CD14-positive monocyte (primary cell): ENCODE measurements at regions not wholly inside any gene's neighbourhood (a gene's known extent, or its start where the extent isn't known, plus 50 kb on each side); places are given as distances from the start of the nearest gene placed in this dataset.

Source experiments
- DNase-seq, 3 donors: peaks; one replicate each; pipeline ENCODE4 v3.0.0-alpha.2; 2011 to 2022
- H2AFZ ChIP-seq: 2 replicates; pipeline ENCODE4 v1.6.0; 2012; ENCODE audit warnings: mild to moderate bottlenecking, low read depth, low read length, inconsistent platforms; ENCODE audit not compliant: insufficient read depth, poor library complexity, severe bottlenecking
- H3K27ac ChIP-seq, 2 donors: 1 replicate in 1 of 2; 2 replicates in 1 of 2; pipeline ENCODE4 v1.5.1; 2012 to 2013; ENCODE audit warnings: low read length in 2 of 2, control low read depth in 1 of 2, inconsistent platforms in 1 of 2, low read depth in 1 of 2, mild to moderate bottlenecking in 1 of 2
- H3K27me3 ChIP-seq, 2 donors: one replicate each; pipeline versions ENCODE4 v1.6.0 to v1.6.1; 2011 to 2013; ENCODE audit warnings: low read length in 2 of 2; ENCODE audit not compliant: control insufficient read depth in 2 of 2, insufficient read depth in 2 of 2
- H3K36me3 ChIP-seq, 2 donors: replicated peaks in 1 of 2; 1 replicate in 1 of 2; 2 replicates in 1 of 2; pipeline versions ENCODE4 v1.5.1 to v1.6.1; 2012 to 2013; ENCODE audit warnings: low read length in 2 of 2, control low read depth in 1 of 2, inconsistent platforms in 1 of 2, mild to moderate bottlenecking in 1 of 2; ENCODE audit not compliant: insufficient read depth in 2 of 2, control insufficient read depth in 1 of 2
- H3K4me1 ChIP-seq, 2 donors: 1 replicate in 1 of 2; 2 replicates in 1 of 2; pipeline versions ENCODE4 v1.5.1 to v1.6.1; 2012 to 2013; ENCODE audit warnings: low read length in 2 of 2, control low read depth in 1 of 2, inconsistent platforms in 1 of 2, mild to moderate bottlenecking in 1 of 2, moderate library complexity in 1 of 2; ENCODE audit not compliant: insufficient read depth in 2 of 2, control insufficient read depth in 1 of 2
- H3K4me2 ChIP-seq: replicated peaks from 2 replicates; pipeline ENCODE3; 2012; ENCODE audit warnings: low read length, moderate library complexity, mild to moderate bottlenecking; ENCODE audit not compliant: poor library complexity, severe bottlenecking; ENCODE audit errors: extremely low read depth
- H3K4me3 ChIP-seq, 3 experiments: fragments of 200-600 bp in 1 of 3; sonication (generic) in 1 of 3; replicated peaks in 1 of 3; 1 replicate in 2 of 3; 2 replicates in 1 of 3; pipeline ENCODE4 v1.5.1; 2011 to 2013; ENCODE audit warnings: low read length in 3 of 3, mild to moderate bottlenecking in 3 of 3, control low read depth in 2 of 3, low read depth in 2 of 3, inconsistent platforms in 1 of 3, moderate library complexity in 1 of 3
- H3K79me2 ChIP-seq: 2 replicates; pipeline ENCODE4 v1.6.0; 2012; ENCODE audit warnings: mild to moderate bottlenecking, control low read depth, inconsistent platforms, low read length, moderate library complexity; ENCODE audit not compliant: insufficient read depth
- H3K9ac ChIP-seq: 2 replicates; pipeline ENCODE4 v1.6.0; 2017; ENCODE audit warnings: low read length, mild to moderate bottlenecking; ENCODE audit not compliant: insufficient read depth, poor library complexity, severe bottlenecking
- H3K9me3 ChIP-seq, 2 donors: replicated peaks in 1 of 2; 1 replicate in 1 of 2; 2 replicates in 1 of 2; pipeline versions ENCODE4 v1.5.1 to v1.6.1; 2012 to 2013; ENCODE audit warnings: low read length in 2 of 2, control low read depth in 1 of 2; ENCODE audit not compliant: control insufficient read depth in 1 of 2, insufficient read depth in 1 of 2
- H4K20me1 ChIP-seq: 2 replicates; pipeline ENCODE4 v1.6.0; 2012; ENCODE audit warnings: mild to moderate bottlenecking, low read length, control low read depth, moderate library complexity; ENCODE audit not compliant: insufficient read depth
- H3K27ac Mint-ChIP-seq, 7 donors: one replicate each; pipeline ENCODE4 v1.8.0; 2020; ENCODE audit warnings: mild to moderate bottlenecking in 7 of 7, mixed read lengths in 7 of 7, moderate library complexity in 6 of 7, inconsistent platforms in 2 of 7
- H3K27me3 Mint-ChIP-seq, 3 donors: one replicate each; pipeline ENCODE4 v1.8.0; 2021 to 2022; ENCODE audit warnings: low read depth in 3 of 3, mild to moderate bottlenecking in 3 of 3, mixed read lengths in 3 of 3, moderate library complexity in 3 of 3, inconsistent platforms in 1 of 3
- H3K36me3 Mint-ChIP-seq, 2 donors: one replicate each; pipeline ENCODE4 v1.8.0; 2020; ENCODE audit warnings: mixed read lengths in 2 of 2, inconsistent platforms in 1 of 2, mild to moderate bottlenecking in 1 of 2
- H3K4me1 Mint-ChIP-seq: one replicate; pipeline ENCODE4 v1.8.0; 2020; ENCODE audit warnings: mild to moderate bottlenecking, mixed read lengths
- H3K4me3 Mint-ChIP-seq, 2 donors: one replicate each; pipeline ENCODE4 v1.8.0; 2020; ENCODE audit warnings: mild to moderate bottlenecking in 2 of 2, mixed read lengths in 2 of 2, moderate library complexity in 1 of 2
- H3K9me3 Mint-ChIP-seq, 7 donors: one replicate each; pipeline ENCODE4 v1.8.0; 2020 to 2022; ENCODE audit warnings: mixed read lengths in 7 of 7, mild to moderate bottlenecking in 6 of 7, moderate library complexity in 6 of 7, inconsistent platforms in 2 of 7
- WGBS: methylation state at CpG from one replicate; pipeline ENCODE4 v1.1.5; 2013; ENCODE audit warnings: missing lambda C conversion rate; ENCODE audit not compliant: insufficient coverage; 5-methylcytosine and 5-hydroxymethylcytosine counted together
- intact Hi-C, 2 donors: fragments of 100-400 bp; cut with micrococcal nuclease; formaldehyde crosslinking; loops; one replicate each; pipeline versions ENCODE4 v1.15.0 to v1.15.1; 2023
- TF ChIP-seq, protein P1 (sequence below): fragments of 200-600 bp; IDR thresholded peaks from one replicate; pipeline ENCODE4 v1.8.0; 2022; ENCODE audit warnings: antibody characterized with exemption, mild to moderate bottlenecking

DNA sequence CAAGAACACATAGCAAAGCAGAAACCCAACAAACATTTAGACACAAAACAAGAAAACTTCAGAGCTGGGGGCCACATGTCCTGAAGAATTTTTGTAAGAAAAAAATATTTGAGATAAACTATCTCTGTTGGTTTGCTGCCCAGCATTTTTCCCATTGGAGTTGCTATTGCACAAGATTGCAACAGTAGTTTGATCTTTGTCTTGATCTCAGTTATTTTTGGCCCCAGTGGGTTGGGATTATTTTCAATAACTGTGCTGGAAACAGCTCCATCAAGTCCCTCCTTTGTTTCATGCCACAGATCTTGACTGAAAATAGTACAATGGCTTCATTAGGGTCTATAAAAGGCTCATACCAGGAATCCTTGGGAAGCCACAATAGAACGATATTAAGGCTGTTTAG lies 103.8 kb upstream of the RAI2 start:
- Mint-ChIP-seq H3K4me3 (no peak overlapping the region), H3K9me3 (peaks cover 0 to 3% (median 0%) of the 10 kb centered on the region in 7 donors), H3K27me3 (peaks cover 0 to 10% (median 1%) of the 10 kb centered on the region in 3 donors), H3K36me3 (no peaks in the 10 kb centered on the region), H3K4me1 (no peaks in the 10 kb centered on the region), H3K27ac (no peak overlapping the region)
- H3K9ac ChIP-seq, result no peak overlapping the region
- H3K9me3 ChIP-seq, result no peaks in the 10 kb centered on the region
- TF ChIP-seq, protein P1, sequence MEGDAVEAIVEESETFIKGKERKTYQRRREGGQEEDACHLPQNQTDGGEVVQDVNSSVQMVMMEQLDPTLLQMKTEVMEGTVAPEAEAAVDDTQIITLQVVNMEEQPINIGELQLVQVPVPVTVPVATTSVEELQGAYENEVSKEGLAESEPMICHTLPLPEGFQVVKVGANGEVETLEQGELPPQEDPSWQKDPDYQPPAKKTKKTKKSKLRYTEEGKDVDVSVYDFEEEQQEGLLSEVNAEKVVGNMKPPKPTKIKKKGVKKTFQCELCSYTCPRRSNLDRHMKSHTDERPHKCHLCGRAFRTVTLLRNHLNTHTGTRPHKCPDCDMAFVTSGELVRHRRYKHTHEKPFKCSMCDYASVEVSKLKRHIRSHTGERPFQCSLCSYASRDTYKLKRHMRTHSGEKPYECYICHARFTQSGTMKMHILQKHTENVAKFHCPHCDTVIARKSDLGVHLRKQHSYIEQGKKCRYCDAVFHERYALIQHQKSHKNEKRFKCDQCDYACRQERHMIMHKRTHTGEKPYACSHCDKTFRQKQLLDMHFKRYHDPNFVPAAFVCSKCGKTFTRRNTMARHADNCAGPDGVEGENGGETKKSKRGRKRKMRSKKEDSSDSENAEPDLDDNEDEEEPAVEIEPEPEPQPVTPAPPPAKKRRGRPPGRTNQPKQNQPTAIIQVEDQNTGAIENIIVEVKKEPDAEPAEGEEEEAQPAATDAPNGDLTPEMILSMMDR, result no peak
- H3K27ac ChIP-seq, result no peak overlapping the region
- WGBS, result no CpG with 5 or more reads among the region's 1 CpG
- DNase-seq, result no peak
- H4K20me1 ChIP-seq, result no peaks in the 10 kb centered on the region
- H3K27me3 ChIP-seq, result peaks cover 0 to 2% of the 10 kb centered on the region in 2 donors
- no peak overlapping the region for H2AFZ ChIP-seq
- H3K4me3 ChIP-seq, result no peak overlapping the region
- no peaks in the 10 kb centered on the region for H3K36me3 ChIP-seq
- H3K79me2 ChIP-seq, result no peaks in the 10 kb centered on the region
- H3K4me1 ChIP-seq, result no peaks in the 10 kb centered on the region
- intact Hi-C loops, result no loop called here
- H3K4me2 ChIP-seq, result no peak overlapping the region

DNA sequence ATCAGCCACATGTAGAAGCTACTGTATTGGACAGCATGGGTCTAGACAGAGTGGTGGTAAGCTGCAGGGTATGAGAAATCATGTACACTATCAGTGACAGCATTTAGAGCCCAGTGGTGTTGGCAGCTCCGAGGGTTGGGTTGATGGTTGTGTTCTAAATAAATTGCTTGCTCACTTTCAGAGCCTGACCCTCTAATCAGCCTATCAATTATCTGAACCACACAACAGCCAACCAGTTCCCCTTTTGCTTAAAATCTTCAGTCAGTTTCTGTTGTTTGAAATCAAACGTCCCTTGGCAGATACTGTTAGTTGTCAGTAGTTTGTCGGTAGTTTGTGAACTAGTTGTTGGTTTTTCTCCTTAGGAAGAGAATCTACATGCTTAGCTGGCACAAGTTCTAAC lies 99.8 kb upstream of the RAI2 start:
- intact Hi-C loops, result no loop called here
- no peaks in the 10 kb centered on the region for H3K4me1 ChIP-seq
- H3K4me3 ChIP-seq, result no peak overlapping the region

More for the DNA sequence above, 99.8 kb upstream of the RAI2 start:
- no peak overlapping the region for H3K4me3 Mint-ChIP-seq
- H3K27me3 ChIP-seq, result peaks cover 0 to 2% of the 10 kb centered on the region in 2 donors
- H3K79me2 ChIP-seq, result no peaks in the 10 kb centered on the region
- no peaks in the 10 kb centered on the region for H3K9me3 ChIP-seq
- H3K4me2 ChIP-seq, result no peak overlapping the region
- no peak overlapping the region for H3K9ac ChIP-seq
- peaks cover 0 to 4% (median 1%) of the 10 kb centered on the region in 3 donors for H3K27me3 Mint-ChIP-seq
- no peak overlapping the region for H3K27ac Mint-ChIP-seq
- no peak for DNase-seq
- WGBS, result no CpG with 5 or more reads among the region's 3 CpGs
- H3K9me3 Mint-ChIP-seq, result peaks cover 0 to 3% (median 0%) of the 10 kb centered on the region in 7 donors
- no peak overlapping the region for H3K27ac ChIP-seq
- H4K20me1 ChIP-seq, result no peaks in the 10 kb centered on the region
- no peaks in the 10 kb centered on the region for H3K36me3 ChIP-seq
- no peaks in the 10 kb centered on the region for H3K4me1 Mint-ChIP-seq
- H3K36me3 Mint-ChIP-seq, result no peaks in the 10 kb centered on the region
- H2AFZ ChIP-seq, result no peak overlapping the region
- TF ChIP-seq, protein P1, result no peak
